KMS-11 (cell line): ENCODE measurements at regions not wholly inside any gene's neighbourhood (a gene's known extent, or its start where the extent isn't known, plus 50 kb on each side); places are given as distances from the start of the nearest gene placed in this dataset.

Source experiments
- H2AFZ ChIP-seq: fragments of 200-600 bp; sonication (generic); 2 replicates; pipeline ENCODE4 v1.6.1; 2016; ENCODE audit warnings: antibody characterized with exemption, mixed run types, low read depth
- H3K27ac ChIP-seq: fragments of 200-600 bp; sonication (generic); 2 replicates; pipeline ENCODE4 v1.6.1; 2016; ENCODE audit warnings: mild to moderate bottlenecking, mixed run types
- H3K27me3 ChIP-seq: fragments of 200-600 bp; sonication (generic); 2 replicates; pipeline ENCODE4 v1.6.1; 2017; ENCODE audit warnings: mild to moderate bottlenecking, low read depth, mixed run types, moderate library complexity; ENCODE audit not compliant: insufficient read depth
- H3K36me3 ChIP-seq: fragments of 200-600 bp; sonication (generic); 2 replicates; pipeline ENCODE4 v1.6.1; 2017; ENCODE audit warnings: mild to moderate bottlenecking, mixed run types; ENCODE audit not compliant: insufficient read depth
- H3K4me1 ChIP-seq: fragments of 200-600 bp; sonication (generic); 2 replicates; pipeline ENCODE4 v1.6.1; 2016; ENCODE audit warnings: mild to moderate bottlenecking, low read depth, mixed run types; ENCODE audit not compliant: poor library complexity, severe bottlenecking
- H3K4me2 ChIP-seq: fragments of 200-600 bp; sonication (generic); 2 replicates; pipeline ENCODE4 v1.7.0; 2016; ENCODE audit warnings: mild to moderate bottlenecking, mixed run types
- H3K4me3 ChIP-seq: fragments of 200-600 bp; sonication (generic); IDR thresholded peaks from 2 replicates; pipeline ENCODE4 v1.6.1; 2017; ENCODE audit warnings: low read depth, low read length, mixed read lengths; ENCODE audit not compliant: insufficient read depth
- H3K79me2 ChIP-seq: fragments of 200-600 bp; sonication (generic); 2 replicates; pipeline ENCODE4 v1.6.1; 2016; ENCODE audit warnings: low read depth, mixed run types; ENCODE audit not compliant: insufficient read depth
- H3K9ac ChIP-seq: fragments of 200-600 bp; sonication (generic); 2 replicates; pipeline ENCODE4 v1.6.1; 2016; ENCODE audit warnings: mild to moderate bottlenecking, mixed run types
- H4K20me1 ChIP-seq: fragments of 200-600 bp; sonication (generic); 2 replicates; pipeline ENCODE4 v1.6.1; 2016; ENCODE audit warnings: mild to moderate bottlenecking, mixed run types; ENCODE audit not compliant: insufficient read depth
- TF ChIP-seq, protein P1 (sequence below): fragments of 200-600 bp; sonication (generic); conservative IDR thresholded peaks from 2 replicates; pipeline ENCODE4 v1.6.1; 2017; ENCODE audit warnings: low read depth, mild to moderate bottlenecking, antibody characterized with exemption, low read length, moderate library complexity, mixed read lengths

DNA sequence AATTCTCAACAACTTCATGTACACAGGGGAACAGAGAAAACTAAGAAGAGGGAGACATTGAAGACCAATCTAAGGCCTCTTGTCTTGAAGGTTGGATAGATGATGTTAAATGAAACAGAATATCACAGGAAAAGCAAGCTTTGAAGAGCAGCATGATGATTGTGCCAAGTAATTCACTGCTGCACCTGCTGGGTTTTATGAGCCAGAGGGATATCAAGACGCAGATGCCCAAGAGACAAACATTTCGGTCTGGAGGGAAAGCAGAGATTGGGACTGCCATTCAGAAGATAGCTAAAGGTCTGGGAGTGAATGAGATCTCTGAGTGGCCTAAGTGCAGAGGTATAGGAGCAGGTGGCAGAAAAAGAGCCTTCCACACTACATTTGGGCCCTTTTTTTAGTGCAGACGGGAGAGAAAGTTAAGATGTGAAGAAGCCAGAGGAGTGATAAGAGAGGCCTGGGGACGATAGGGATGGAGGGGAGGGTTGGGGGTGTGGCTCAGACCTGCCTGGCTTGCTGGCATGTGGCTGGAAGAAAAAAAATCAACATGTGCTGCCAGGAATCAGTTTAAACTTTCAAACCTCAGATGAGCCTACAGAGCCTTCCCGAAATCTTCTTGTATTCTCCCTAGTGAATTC, 200.6 kb downstream of the AEBP2 start:
- H3K27ac ChIP-seq: no peak overlapping the region
- H3K36me3 ChIP-seq: no peaks in the 10 kb centered on the region
- no peak overlapping the region for H2AFZ ChIP-seq
- TF ChIP-seq, protein P1, sequence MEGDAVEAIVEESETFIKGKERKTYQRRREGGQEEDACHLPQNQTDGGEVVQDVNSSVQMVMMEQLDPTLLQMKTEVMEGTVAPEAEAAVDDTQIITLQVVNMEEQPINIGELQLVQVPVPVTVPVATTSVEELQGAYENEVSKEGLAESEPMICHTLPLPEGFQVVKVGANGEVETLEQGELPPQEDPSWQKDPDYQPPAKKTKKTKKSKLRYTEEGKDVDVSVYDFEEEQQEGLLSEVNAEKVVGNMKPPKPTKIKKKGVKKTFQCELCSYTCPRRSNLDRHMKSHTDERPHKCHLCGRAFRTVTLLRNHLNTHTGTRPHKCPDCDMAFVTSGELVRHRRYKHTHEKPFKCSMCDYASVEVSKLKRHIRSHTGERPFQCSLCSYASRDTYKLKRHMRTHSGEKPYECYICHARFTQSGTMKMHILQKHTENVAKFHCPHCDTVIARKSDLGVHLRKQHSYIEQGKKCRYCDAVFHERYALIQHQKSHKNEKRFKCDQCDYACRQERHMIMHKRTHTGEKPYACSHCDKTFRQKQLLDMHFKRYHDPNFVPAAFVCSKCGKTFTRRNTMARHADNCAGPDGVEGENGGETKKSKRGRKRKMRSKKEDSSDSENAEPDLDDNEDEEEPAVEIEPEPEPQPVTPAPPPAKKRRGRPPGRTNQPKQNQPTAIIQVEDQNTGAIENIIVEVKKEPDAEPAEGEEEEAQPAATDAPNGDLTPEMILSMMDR: no peak
- H3K27me3 ChIP-seq: no peaks in the 10 kb centered on the region
- no peaks in the 10 kb centered on the region for H4K20me1 ChIP-seq
- H3K4me2 ChIP-seq: no peak overlapping the region
- no peak overlapping the region for H3K4me3 ChIP-seq
- no peaks in the 10 kb centered on the region for H3K4me1 ChIP-seq
- H3K9ac ChIP-seq: no peak overlapping the region
- no peaks in the 10 kb centered on the region for H3K79me2 ChIP-seq

DNA sequence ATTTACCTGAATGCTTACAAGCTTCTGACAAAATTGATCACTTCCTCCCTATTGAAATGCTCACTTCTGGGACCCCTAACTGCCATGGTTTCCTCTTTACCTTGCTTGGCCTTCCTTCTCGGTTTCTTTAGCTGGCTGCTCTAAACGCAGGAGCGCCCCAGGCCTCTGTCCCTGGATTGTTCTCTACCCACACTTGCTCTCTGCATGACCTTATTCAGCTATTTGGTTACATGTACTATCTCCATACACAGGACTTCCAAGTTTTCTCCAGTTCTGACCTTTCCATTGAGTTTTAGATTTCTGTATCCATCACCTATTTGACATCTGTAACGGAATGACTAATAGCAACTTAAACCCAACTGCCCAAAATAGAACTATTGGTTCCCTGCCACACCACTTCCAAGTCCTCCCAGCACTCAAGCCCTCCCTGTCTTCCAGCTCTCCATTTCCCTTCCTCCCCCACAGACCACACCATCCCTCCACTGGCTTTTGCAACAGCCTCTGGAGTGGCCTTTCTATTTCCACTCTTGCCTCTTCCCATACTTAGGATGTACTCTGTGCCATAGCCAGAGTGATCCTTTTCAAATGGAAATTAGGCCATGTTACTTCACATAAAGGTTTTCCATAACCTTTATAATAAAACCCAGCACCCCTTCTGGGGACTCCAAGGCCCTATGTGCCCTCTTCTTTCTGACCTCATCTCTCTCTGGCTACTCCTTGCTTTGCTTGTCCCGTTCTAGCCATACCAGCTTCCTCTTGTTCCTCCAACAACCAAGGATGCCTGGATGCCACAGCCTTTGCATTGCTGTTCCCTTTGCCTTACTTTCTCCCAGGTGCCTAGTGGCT, 202.2 kb downstream of the AEBP2 start:
- no peaks in the 10 kb centered on the region for H3K79me2 ChIP-seq
- H2AFZ ChIP-seq: no peak overlapping the region
- H3K4me2 ChIP-seq: no peak overlapping the region
- no peak overlapping the region for H3K9ac ChIP-seq
- no peaks in the 10 kb centered on the region for H4K20me1 ChIP-seq
- peaks cover under 1% of the 10 kb centered on the region for H3K4me1 ChIP-seq
- H3K4me3 ChIP-seq: no peak overlapping the region
- no peaks in the 10 kb centered on the region for H3K27me3 ChIP-seq
- TF ChIP-seq, protein P1: no peak
- H3K36me3 ChIP-seq: no peaks in the 10 kb centered on the region
- no peak overlapping the region for H3K27ac ChIP-seq

DNA sequence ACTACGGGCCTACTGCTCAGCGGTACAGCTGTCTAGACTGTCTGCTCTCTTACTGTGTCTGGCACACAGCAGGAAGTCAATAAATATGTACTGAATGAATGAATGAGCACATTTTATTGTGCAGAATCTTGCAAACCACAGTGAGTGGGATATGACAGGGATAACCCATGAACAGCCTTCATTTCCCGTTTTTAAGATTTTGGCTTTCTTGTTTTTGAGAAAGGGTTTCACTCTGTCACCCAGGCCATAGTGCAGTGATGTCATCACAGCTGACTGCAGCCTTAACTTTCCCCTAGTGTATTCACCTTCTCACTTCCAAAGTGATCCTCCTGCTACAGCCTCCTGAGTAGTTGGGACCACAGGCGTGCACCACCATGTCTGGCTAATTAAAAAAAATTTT, 203.1 kb downstream of the AEBP2 start:
- Histone ChIP-seq H3K4me3 (no peak overlapping the region), H3K4me1 (peaks cover 8% of the 10 kb centered on the region), H3K4me2 (no peak overlapping the region), H3K36me3 (no peaks in the 10 kb centered on the region), H2AFZ (no peak overlapping the region), H3K9ac (no peak overlapping the region), H3K79me2 (no peaks in the 10 kb centered on the region), H4K20me1 (no peaks in the 10 kb centered on the region), H3K27me3 (no peaks in the 10 kb centered on the region), H3K27ac (no peak overlapping the region)
- TF ChIP-seq, protein P1: no peak

DNA sequence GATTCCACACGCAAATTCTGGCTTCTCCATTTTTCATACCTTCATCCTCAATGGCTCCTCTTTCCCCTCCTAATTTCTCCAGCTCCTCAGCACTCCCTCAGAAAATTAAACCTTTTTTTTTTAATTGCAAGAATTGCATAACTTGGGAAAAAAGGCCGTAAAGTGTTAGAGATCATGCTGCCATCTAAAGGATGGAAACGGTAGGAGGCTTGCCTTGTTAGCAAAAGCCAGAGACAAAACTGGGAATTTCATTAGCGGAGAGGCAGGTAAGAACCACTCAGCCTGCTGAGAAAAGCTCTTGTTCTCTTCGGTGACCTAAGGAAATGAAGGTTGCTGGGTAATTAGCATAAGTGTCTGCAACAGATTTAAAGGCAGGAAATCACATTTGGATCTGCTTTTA, 204.3 kb downstream of the AEBP2 start:
- Histone ChIP-seq H3K27ac (no peak overlapping the region), H4K20me1 (no peaks in the 10 kb centered on the region), H3K4me1 (peaks cover 8% of the 10 kb centered on the region), H2AFZ (no peak overlapping the region), H3K9ac (no peak overlapping the region), H3K27me3 (no peaks in the 10 kb centered on the region), H3K4me2 (no peak overlapping the region), H3K79me2 (no peaks in the 10 kb centered on the region), H3K4me3 (no peak overlapping the region), H3K36me3 (no peaks in the 10 kb centered on the region)
- TF ChIP-seq, protein P1: no peak
